ENCODE measurements at regions not wholly inside any gene's neighbourhood (a gene's known extent, or its start where the extent isn't known, plus 50 kb on each side); places are given as distances from the start of the nearest gene placed in this dataset.
"Not testable (repeated sequence)": the region's sequence is repeated elsewhere in the genome, so short reads cannot be mapped to it uniquely, and the experiment has no call there.

DNA sequence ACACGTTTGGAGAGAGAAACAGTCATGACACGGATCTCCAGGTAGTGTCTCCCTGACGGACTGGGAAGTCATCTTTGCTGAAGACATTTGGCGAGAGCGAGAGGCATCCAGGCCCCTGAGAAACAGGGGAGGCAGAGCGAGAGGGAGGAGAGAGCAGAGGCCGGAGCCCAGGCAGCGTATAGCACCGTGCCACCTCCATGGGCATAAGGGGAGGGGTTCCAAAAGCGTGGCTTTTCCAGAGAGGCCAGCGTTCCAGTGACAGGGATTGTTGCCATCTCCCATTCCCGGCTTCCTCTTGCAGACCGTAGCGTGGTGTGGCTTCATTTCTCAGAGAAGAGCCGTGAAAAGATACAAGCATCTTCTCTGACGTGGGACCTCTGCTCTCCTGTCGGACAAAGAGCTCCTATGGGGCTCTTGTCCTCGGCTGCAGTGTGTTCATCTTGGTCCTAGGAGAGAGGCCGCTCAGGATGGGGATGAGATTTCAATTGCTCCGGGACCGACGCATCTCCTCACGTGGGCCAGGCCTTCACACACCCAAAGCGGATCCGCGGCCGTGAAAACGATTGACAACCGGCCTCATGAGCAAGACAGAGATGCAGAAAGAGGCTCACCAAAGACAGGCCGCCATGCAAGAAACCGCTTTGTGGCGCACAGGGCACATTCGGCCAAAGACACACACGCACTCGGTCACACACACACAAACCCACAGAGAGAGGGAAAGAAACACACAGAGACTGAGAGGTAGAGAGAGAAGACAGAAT is 170.5 kb upstream of the ZNF337 start:
- H3K9me3 ChIP-seq (ENCODE audit: control insufficient read depth, low read depth, low read length); H3K27ac ChIP-seq (ENCODE audit: low read length); H3K9ac ChIP-seq (ENCODE audit: low read length); H3K36me3 ChIP-seq (ENCODE audit: control insufficient read depth, low read depth, low read length); H3K4me1 ChIP-seq (ENCODE audit: control insufficient read depth, low read depth, low read length); H3K4me3 ChIP-seq (ENCODE audit: low read length): not testable (repeated sequence)
- H3K27me3 ChIP-seq (ENCODE audit: control insufficient read depth, insufficient read depth, low read length) = peaks cover 83% of the 10 kb centered on the region

DNA sequence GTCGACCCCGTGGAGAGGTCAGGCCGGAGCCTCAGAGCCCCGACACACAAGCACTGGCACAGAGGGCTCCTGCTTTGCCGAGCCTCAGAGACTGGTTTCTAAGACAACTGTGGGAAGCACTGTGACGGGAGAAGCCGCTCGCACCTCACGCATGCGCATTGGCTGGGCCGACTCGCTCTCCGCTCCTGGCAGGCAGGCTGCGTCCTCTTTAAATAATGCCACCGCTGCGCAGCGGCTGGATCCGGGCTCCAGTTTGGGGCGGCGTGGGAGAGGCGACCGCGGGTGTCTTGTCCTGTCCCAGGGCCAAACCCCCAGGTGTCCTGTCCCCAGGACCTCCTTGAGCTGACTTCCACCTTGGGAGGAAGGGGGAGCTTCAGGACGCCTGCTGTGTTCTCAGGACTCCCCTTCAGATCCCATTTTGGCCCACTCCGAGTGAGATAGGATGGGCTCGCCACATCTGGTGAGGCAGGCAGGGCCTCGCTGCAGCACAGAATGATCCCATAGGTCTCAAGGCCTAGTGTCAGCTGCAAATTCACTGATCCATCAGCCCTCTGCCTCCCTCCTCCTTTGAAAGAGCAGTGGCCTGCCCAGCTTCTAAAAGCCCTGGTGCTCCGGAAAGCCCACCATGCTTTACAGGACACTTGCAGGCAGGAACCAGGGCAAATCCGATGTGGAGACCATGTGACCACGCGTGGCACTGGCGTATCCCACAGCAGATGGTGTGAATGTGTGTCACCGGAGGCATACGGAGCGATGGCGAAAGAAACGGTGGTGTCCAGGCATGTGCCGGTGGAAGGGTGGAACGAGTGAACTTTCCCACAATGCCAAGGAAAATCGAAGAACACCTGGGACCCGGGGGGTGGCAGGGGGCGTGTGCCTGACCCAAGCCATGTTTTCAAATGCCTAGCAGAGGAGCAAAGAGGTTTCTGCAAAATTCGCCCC is 169.3 kb upstream of the ZNF337 start:
- no peak overlapping the region for H3K9ac ChIP-seq (ENCODE audit: low read length)
- no peak overlapping the region for H3K27ac ChIP-seq (ENCODE audit: low read length)
- H3K36me3 ChIP-seq (ENCODE audit: control insufficient read depth, low read depth, low read length) = no peaks in the 10 kb centered on the region
- H3K9me3 ChIP-seq (ENCODE audit: control insufficient read depth, low read depth, low read length) = no peaks in the 10 kb centered on the region
- H3K27me3 ChIP-seq (ENCODE audit: control insufficient read depth, insufficient read depth, low read length) = peaks cover 95% of the 10 kb centered on the region
- H3K4me1 ChIP-seq (ENCODE audit: control insufficient read depth, low read depth, low read length) = peaks cover 10% of the 10 kb centered on the region
- peak overlapping the region; percentile 43 for H3K4me3 ChIP-seq (ENCODE audit: low read length)

DNA sequence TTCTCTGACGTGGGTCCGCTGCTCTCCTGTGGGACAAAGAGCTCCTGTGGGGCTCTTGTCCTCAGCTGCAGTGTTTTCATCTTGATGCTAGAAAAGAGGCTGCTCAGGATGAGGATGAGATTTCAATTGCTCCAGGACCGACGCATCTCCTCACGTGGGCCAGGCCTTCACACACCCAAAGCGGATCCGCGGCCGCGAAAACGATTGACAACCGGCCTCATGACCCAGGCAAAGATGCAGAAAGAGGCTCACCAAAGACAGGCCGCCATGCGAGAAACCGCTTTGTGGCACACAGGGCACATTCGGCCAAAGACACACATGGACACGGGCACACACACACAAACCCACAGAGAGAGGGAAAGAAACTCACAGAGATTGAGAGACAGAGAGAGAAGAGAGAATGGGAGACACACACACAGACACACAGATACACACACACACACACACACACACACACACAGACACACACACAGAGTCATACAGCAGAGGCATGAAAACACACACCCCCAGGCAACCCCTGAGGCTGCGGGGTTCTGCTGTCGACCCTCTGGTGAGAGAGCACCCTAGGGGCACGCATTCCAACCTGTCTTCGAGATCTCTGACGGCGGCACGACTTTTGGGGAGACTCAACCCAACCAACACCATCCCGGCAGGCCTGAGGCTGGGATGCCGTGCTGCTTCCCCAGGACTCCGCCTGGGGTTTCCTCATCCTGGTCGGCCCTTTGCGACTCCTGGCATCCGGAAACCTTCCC is 168.5 kb upstream of the ZNF337 start:
- not testable (repeated sequence) for H3K36me3 ChIP-seq (ENCODE audit: control insufficient read depth, low read depth, low read length)

DNA sequence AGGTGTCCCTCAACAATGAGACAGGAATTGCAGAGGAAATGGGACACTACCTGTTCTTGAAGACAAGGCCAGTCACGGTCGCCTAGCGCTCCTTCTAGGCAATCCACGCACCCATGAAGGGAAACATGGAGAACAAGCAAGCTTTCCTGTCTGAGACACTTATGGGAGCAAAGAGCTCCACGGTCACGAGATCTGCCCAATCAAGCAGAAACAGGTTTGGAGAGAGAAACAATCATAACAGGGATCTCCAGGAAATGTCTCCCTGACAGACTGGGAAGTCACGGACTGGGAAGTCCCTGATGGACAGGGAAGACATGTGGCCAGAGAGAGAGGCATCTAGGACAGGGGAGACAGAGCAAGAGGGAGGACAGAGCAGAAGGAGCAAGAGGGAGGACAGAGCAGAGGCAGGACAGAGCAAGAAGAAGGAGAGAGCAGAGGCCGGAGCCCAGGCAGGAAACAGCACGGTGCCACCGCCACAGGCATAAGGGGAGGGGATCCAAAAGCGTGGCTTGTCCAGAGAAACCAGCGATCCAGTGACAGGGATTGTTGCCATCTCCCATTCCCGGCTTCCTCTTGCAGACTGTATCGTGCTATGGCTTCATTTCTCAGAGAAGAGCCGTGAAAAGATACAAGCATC is 167.8 kb upstream of the ZNF337 start:
- Histone ChIP-seq H3K9ac (ENCODE audit: low read length) (no peak overlapping the region), H3K27ac (ENCODE audit: low read length) (no peak overlapping the region), H3K9me3 (ENCODE audit: control insufficient read depth, low read depth, low read length) (no peaks in the 10 kb centered on the region), H3K4me3 (ENCODE audit: low read length) (no peak overlapping the region), H3K36me3 (ENCODE audit: control insufficient read depth, low read depth, low read length) (no peaks in the 10 kb centered on the region), H3K27me3 (ENCODE audit: control insufficient read depth, insufficient read depth, low read length) (peaks cover 99% of the 10 kb centered on the region), H3K4me1 (ENCODE audit: control insufficient read depth, low read depth, low read length) (peaks cover 10% of the 10 kb centered on the region)

More for the DNA sequence above, 168.5 kb upstream of the ZNF337 start:
- H3K9ac ChIP-seq (ENCODE audit: low read length); H3K27ac ChIP-seq (ENCODE audit: low read length); H3K9me3 ChIP-seq (ENCODE audit: control insufficient read depth, low read depth, low read length): not testable (repeated sequence)
- Histone ChIP-seq H3K27me3 (ENCODE audit: control insufficient read depth, insufficient read depth, low read length) (peaks cover 99% of the 10 kb centered on the region), H3K4me1 (ENCODE audit: control insufficient read depth, low read depth, low read length) (peaks cover 10% of the 10 kb centered on the region), H3K4me3 (ENCODE audit: low read length) (peak overlapping the region; percentile 43)

DNA sequence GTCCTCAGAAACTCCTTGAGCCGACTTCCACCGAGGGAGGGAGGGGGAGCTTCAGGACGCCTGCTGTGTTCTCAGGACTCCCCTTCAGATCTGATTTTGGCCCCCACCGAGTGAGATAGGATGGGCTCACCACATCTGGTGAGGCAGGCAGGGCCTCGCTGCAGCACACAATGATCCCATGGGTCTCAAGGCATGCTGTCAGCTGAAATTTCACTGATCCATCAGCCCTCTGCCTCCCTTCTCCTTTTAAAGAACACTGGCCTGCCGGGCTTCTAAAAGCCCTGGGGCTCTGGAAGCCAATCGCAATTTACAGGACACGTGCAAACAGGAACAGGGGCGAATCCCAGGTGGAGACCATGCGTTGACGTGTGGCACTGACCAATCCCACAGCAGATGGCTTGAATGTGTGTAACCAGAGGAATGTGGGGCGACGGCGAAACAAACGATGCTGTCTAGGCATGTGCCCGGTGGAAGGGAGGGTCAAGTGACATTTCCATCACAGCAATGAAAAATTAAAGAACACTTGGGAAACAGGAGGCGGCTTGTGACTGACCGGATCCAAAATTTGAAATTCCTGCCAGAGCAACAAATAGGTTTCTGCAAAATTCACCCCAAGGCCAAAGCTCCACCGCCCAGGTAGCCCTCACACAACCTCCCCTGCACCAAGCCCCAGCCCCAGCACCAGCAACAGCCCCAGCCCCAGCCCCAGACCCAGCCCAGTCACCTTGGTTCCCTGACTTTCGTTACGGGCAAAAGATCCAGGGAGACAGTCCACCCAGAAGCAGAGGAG is 167.1 kb upstream of the ZNF337 start:
- Histone ChIP-seq H3K9ac (ENCODE audit: low read length) (no peak overlapping the region), H3K9me3 (ENCODE audit: control insufficient read depth, low read depth, low read length) (no peaks in the 10 kb centered on the region), H3K27me3 (ENCODE audit: control insufficient read depth, insufficient read depth, low read length) (peaks cover 99% of the 10 kb centered on the region), H3K36me3 (ENCODE audit: control insufficient read depth, low read depth, low read length) (no peaks in the 10 kb centered on the region), H3K4me3 (ENCODE audit: low read length) (peak overlapping the region; percentile 56), H3K27ac (ENCODE audit: low read length) (no peak overlapping the region), H3K4me1 (ENCODE audit: control insufficient read depth, low read depth, low read length) (peaks cover 9% of the 10 kb centered on the region)

DNA sequence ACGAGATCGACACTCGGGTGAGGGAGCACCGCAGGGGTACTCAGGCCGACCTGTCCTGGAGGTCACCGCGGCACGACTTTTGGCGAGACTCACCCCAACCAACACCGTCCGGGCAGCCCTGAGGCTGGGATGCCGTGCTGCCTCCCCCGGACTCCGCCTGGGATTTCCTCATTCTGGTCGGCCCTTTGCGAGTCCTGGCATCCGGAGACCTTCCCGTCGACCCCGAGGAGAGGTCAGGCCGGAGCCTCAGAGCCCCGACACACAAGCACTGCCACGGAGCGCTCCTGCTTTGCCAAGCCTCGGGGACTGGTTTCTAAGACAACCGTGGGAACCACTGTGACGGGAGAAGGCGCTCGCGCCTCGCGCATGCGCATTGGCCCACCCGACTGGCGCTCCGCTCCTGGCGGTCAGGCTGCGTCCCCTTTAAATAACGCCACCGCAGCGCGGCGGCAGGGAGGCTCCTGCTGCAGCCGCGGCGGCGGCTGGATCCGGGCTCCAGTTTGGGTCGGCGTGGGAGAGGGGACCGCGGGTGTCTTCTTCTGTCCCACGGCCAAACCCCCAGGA is 166.4 kb upstream of the ZNF337 start:
- not testable (repeated sequence) for H3K9ac ChIP-seq (ENCODE audit: low read length); H3K36me3 ChIP-seq (ENCODE audit: control insufficient read depth, low read depth, low read length); H3K4me1 ChIP-seq (ENCODE audit: control insufficient read depth, low read depth, low read length); H3K9me3 ChIP-seq (ENCODE audit: control insufficient read depth, low read depth, low read length); H3K27ac ChIP-seq (ENCODE audit: low read length)
- Histone ChIP-seq H3K4me3 (ENCODE audit: low read length) (peak overlapping the region; percentile 56), H3K27me3 (ENCODE audit: control insufficient read depth, insufficient read depth, low read length) (peaks cover 99% of the 10 kb centered on the region)

DNA sequence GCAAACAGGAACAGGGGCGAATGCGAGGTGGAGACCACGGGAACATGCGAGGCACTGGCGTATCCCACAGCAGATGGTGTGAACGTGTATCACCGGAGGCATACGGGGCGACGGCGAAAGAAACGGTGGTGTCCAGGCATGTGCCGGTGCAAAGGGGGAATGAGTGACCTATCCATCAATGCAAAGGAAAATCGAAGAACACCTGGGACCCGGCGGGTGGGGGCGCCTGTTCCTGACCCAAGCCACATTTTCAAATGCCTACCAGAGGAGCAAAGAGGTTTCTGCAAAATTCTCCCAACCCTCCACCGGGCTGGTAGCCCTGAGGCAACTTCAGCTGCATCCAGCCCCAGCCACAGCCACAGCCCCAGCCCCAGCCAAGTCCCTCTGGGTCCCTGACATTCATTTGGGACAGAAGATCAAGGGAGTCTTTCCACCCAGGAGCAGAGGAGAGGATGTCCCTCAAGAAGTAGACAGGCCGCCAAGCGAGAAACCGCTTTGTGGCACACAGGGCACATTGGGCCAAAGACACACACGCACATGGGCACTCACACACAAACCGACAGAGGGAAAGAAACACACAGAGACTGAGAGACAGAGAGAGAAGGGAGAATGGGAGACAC is 164.0 kb upstream of the ZNF337 start:
- Histone ChIP-seq H3K36me3 (ENCODE audit: control insufficient read depth, low read depth, low read length) (no peaks in the 10 kb centered on the region), H3K4me1 (ENCODE audit: control insufficient read depth, low read depth, low read length) (peaks cover 4% of the 10 kb centered on the region), H3K27ac (ENCODE audit: low read length) (no peak overlapping the region), H3K9ac (ENCODE audit: low read length) (no peak overlapping the region), H3K9me3 (ENCODE audit: control insufficient read depth, low read depth, low read length) (no peaks in the 10 kb centered on the region), H3K4me3 (ENCODE audit: low read length) (no peak overlapping the region), H3K27me3 (ENCODE audit: control insufficient read depth, insufficient read depth, low read length) (peaks cover 99% of the 10 kb centered on the region)

DNA sequence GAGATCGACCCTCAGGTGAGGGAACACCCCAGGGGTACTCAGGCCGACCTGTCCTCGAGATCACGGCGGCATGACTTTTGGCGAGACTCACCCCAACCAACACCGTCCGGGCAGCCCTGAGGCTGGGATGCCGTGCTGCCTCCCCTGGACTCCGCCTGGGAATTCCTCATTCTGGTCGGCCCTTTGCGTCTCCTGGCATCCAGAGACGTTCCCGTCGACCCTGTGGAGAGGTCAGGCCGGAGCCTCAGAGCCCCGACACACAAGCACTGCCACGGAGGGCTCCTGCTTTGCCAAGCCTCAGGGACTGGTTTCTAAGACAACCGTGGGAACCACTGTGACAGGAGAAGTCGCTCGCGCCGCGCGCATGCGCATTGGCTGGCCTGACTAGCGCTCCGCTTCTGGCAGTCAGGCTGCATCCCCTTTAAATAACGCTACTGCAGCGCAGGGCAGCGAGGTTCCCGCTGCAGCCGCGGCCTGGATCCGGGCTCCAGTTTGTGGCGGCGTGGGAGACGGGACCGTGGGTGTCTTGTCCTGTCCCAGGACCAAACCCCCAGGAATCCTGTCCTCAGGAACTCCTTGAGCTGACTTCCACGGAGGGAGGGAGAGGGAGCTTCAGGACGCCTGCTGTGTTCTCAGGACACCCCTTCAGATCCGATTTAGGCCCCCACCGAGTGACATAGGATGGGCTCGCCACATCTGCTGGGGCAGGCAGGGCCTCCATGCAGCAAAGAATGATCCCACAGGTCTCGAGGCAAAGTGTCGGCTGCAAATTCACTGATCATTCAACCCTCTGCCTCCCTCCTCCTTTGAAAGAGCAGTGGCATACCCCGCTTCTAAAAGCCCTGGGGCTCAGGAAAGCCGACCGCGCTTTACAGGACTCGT is 163.2 kb upstream of the ZNF337 start:
- H3K27ac ChIP-seq (ENCODE audit: low read length) = no peak overlapping the region
- peaks cover 4% of the 10 kb centered on the region for H3K4me1 ChIP-seq (ENCODE audit: control insufficient read depth, low read depth, low read length)
- H3K9me3 ChIP-seq (ENCODE audit: control insufficient read depth, low read depth, low read length) = no peaks in the 10 kb centered on the region
- peaks cover 94% of the 10 kb centered on the region for H3K27me3 ChIP-seq (ENCODE audit: control insufficient read depth, insufficient read depth, low read length)
- peak overlapping the region; percentile 15 for H3K4me3 ChIP-seq (ENCODE audit: low read length)
- H3K9ac ChIP-seq (ENCODE audit: low read length) = no peak overlapping the region
- H3K36me3 ChIP-seq (ENCODE audit: control insufficient read depth, low read depth, low read length) = no peaks in the 10 kb centered on the region

DNA sequence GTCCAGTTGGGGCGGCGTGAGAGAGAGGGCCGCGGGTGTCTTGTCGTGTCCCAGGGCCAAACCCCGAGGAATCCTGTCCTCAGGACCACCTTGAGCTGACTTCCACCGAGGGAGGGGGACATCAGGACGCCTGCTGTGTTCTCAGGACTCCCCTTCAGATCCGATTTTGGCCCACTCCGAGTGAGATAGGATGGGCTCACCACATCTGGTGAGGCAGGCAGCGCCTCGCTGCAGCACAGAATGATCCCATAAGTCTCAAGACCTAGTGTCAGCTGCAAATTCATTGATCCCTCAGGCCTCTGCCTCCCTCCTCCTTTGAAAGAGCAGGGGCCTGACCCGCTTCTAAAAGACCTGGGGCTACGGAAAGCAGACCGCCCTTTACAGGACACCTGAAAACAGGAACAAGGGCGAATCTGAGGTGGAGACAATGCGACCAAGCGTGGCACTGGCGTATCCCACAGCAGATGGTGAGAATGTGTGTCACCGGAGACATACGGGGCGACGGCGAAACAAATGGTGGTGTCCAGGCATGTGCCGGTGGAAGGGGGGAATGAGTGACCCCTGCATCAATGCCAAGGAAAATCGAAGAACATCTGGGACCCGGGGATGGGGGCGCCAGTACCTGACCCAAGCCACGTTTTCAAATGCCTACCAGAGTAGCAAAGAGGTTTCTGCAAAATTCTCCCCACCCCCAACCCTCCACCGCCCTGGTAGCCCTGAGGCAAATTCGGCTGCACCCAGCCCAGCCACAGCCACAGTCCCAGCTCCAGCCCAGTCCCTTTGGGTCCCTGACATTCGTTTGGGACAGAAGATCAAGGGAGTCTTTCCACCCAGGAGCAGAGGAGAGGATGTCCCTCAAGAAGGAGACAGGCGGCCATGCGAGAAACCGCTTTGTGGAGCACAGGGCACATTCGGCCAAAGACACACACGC is 162.1 kb upstream of the ZNF337 start:
- Histone ChIP-seq H3K9me3 (ENCODE audit: control insufficient read depth, low read depth, low read length) (no peaks in the 10 kb centered on the region), H3K9ac (ENCODE audit: low read length) (no peak overlapping the region), H3K4me1 (ENCODE audit: control insufficient read depth, low read depth, low read length) (peaks cover 4% of the 10 kb centered on the region), H3K27me3 (ENCODE audit: control insufficient read depth, insufficient read depth, low read length) (peaks cover 83% of the 10 kb centered on the region), H3K36me3 (ENCODE audit: control insufficient read depth, low read depth, low read length) (no peaks in the 10 kb centered on the region), H3K27ac (ENCODE audit: low read length) (no peak overlapping the region), H3K4me3 (ENCODE audit: low read length) (peak overlapping the region; percentile 64)
